ENCODE measurements at regions not wholly inside any gene's neighbourhood (a gene's known extent, or its start where the extent isn't known, plus 50 kb on each side); places are given as distances from the start of the nearest gene placed in this dataset.

- DNase-seq, result no peak
- Mint-ChIP-seq H3K4me1 (ENCODE audit: low read depth) (peaks cover 5% of the 10 kb centered on the region; the same call in 1 of the 2 replicates), H3K27me3 (ENCODE audit: insufficient read depth) (no peaks in the 10 kb centered on the region), H3K27ac (no peak overlapping the region), H3K4me3 (no peak overlapping the region), H3K36me3 (ENCODE audit: low read depth) (no peaks in the 10 kb centered on the region), H3K9me3 (no peaks in the 10 kb centered on the region)
- no peak for TF ChIP-seq CTCF (IDR thresholded peaks at IDR 0.05)
Observed at GRCh38 chr5:35485487-35485886, 132.2 kb upstream of the SPEF2 start.

- Mint-ChIP-seq H3K4me3 (no peak overlapping the region), H3K27ac (no peak overlapping the region), H3K9me3 (no peaks in the 10 kb centered on the region), H3K27me3 (ENCODE audit: insufficient read depth) (no peaks in the 10 kb centered on the region), H3K4me1 (ENCODE audit: low read depth) (peaks cover 13% of the 10 kb centered on the region), H3K36me3 (ENCODE audit: low read depth) (no peaks in the 10 kb centered on the region)
- DNase-seq, result no peak
- no peak for TF ChIP-seq CTCF (IDR thresholded peaks at IDR 0.05)
Observed at GRCh38 chr5:35484241-35484640, 133.4 kb upstream of the SPEF2 start.

- H3K27me3 Mint-ChIP-seq (ENCODE audit: insufficient read depth), result no peaks in the 10 kb centered on the region
- H3K36me3 Mint-ChIP-seq (ENCODE audit: low read depth), result no peaks in the 10 kb centered on the region
- DNase-seq, result no peak
- H3K4me1 Mint-ChIP-seq (ENCODE audit: low read depth), result peaks cover 18% of the 10 kb centered on the region
- no peaks in the 10 kb centered on the region for H3K9me3 Mint-ChIP-seq
- no peak for TF ChIP-seq CTCF (IDR thresholded peaks at IDR 0.05)
- H3K27ac Mint-ChIP-seq, result no peak overlapping the region
- no peak overlapping the region for H3K4me3 Mint-ChIP-seq
Observed at GRCh38 chr5:35483780-35484179, 133.9 kb upstream of the SPEF2 start.

GRCh38 chr5:35483191-35483590 lies 134.5 kb upstream of the SPEF2 start:
- Mint-ChIP-seq H3K9me3 (no peaks in the 10 kb centered on the region), H3K4me1 (ENCODE audit: low read depth) (peaks cover 19% of the 10 kb centered on the region), H3K4me3 (no peak overlapping the region), H3K36me3 (ENCODE audit: low read depth) (no peaks in the 10 kb centered on the region), H3K27me3 (ENCODE audit: insufficient read depth) (no peaks in the 10 kb centered on the region), H3K27ac (no peak overlapping the region)
- no peak for DNase-seq
- no peak for TF ChIP-seq CTCF (IDR thresholded peaks at IDR 0.05)

GRCh38 chr5:35482167-35482755 lies 135.4 kb upstream of the SPEF2 start:
- no peaks in the 10 kb centered on the region for H3K27me3 Mint-ChIP-seq (ENCODE audit: insufficient read depth)
- peaks cover 19% of the 10 kb centered on the region for H3K4me1 Mint-ChIP-seq (ENCODE audit: low read depth)
- H3K9me3 Mint-ChIP-seq, result no peaks in the 10 kb centered on the region
- H3K27ac Mint-ChIP-seq, result no peak overlapping the region
- no peak overlapping the region for H3K4me3 Mint-ChIP-seq
- TF ChIP-seq CTCF (IDR thresholded peaks at IDR 0.05), result no peak
- no peak for DNase-seq
- no peaks in the 10 kb centered on the region for H3K36me3 Mint-ChIP-seq (ENCODE audit: low read depth)

All from HFFc6 (cell line).